NCI-H748 (cell line): ENCODE measurements at regions not wholly inside any gene's neighbourhood (a gene's known extent, or its start where the extent isn't known, plus 50 kb on each side); places are given as distances from the start of the nearest gene placed in this dataset.
A peak's percentile ranks its signal among the peaks of the same experiment; 100 is the strongest.

Experiments
- DNase-seq: peaks from one replicate; lab custom pipeline; 2025; ENCODE audit not compliant: unreplicated experiment; lab: John Stamatoyannopoulos, UW

DNA sequence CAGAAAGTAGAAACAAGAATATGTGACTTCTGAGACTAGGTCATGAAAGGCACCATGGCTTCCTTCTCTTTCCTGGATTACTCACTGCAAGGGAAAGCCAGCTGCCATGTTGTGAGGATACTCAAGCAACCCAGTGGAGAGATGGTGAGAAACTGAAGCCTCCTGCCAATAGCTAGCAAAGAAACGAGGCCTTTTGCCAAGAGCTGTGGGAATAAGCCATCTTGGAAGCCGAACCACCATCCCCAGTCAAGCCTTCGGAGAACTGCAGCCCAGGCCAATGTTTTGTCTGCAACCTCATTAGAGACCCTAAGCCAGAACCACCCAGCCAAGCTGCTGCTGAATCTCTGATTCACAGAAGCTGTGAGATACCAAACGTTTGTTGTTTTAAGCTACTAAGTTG, 104.7 kb upstream of the CRHR1 start:
- no peak for DNase-seq

DNA sequence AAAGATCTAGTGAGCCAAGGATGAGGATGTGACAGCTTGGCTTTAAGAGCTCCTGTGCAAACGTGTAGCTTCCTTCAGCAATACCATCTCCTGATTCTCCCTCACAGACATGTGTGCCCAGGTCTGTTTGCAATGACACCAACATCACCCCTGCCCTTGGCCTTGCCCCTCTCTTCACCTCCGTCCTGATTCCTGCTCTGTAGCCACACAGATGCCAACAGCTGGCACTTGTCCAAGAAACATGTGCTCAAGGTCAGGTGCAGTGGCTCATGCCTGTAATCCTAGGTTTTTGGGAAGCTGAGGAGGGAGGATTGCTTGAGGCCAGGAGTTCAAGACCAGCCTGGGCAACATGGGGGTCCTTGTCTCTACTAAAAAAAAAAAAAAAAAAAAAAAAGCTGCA, 103.8 kb upstream of the CRHR1 start:
- DNase-seq: no peak

DNA sequence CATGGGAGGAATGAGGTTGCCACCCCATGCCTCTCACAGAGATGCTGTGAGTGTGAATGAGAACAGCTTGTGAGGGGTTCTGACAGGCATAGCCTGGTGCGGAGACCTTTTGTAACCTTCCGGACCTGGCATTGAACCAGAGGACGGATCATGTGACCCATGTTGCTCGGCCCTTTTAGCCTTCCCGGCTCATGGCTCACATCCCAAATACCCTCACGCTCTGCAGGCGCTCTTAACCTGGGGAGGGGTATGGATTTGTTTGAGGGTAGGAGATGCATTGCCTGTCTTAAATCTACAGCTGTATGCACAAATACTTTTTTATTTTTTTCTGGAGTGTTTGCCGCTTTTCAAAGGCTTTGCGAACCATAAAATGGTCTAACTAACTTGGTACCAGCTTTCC, 102.4 kb upstream of the CRHR1 start:
- no peak for DNase-seq

DNA sequence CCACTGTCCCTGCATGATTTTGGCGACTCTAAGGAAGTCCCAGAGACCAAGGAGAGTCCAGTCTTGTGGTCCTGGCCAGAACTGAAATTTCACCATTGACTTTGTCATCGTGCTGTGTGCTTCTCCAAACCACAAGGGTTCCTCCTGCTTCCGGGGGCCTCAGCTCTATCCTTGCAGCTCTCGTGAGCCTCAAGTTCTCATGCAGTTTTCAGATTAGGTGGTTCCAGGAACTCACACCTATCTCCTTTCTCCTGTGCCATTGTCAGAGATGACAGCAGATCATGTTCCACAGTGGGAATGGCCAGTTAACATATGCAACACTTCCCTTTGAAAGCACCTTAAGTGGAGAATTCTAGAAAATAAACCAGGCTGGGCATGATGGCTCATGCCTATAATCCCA, 97.9 kb upstream of the CRHR1 start:
- no peak for DNase-seq

DNA sequence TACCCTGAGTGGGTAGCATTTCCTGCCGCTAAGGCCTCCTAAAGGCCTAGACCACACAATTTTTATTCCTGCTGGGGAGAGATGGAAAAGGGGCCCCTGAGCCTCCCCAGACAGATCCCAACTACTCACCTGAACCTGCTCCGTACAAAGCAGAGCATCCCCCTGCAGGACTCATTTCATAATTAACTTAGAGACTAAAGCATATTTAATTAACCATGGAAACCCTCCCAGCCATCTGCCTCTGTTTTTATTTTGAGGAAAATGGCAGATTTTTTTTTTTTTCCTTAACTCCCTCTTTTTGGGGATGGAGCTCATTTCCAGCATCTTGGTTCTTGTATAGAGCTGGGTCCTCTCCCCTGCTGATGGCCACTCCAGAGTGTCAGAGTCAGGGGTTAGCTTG, 96.5 kb upstream of the CRHR1 start:
- no peak for DNase-seq

DNA sequence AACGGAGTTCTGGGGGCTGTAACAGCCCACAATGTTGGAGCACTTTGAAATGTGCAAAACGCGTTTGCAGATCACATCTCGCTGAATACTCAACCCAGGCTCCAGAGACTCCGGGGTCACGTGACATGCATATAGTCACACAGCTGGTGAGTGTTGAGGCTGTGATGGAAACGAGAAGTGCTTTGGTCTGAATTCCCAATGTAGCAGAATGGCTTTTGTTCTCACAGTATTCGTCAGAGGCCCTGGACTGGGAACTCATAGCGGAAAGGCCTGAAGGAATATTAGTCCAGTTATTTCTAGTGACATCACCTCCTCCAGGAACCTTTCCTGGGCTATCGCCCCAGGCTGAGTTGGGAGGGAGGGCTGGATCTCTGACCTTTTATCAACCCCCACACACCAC, 95.8 kb upstream of the CRHR1 start:
- no peak for DNase-seq

DNA sequence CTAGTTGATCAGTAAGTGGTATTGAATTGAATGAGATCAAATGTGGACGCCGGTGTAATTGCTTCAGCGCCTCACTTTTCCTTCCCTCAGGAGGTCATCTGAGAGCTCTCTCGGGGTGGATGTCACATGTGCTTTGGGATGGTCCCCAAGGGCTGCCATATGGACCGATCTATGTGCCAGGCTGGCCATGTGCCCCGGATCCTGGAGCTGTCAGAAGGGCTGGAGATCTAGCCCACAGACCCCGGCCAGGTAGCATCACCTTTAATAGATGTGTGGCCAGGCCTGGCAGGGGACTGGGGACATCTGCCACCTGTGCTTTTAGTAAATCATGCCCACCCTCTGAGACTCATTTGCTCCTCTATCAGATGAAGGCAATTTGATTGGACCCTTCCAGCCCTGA, 95.3 kb upstream of the CRHR1 start:
- DNase-seq: no peak

DNA sequence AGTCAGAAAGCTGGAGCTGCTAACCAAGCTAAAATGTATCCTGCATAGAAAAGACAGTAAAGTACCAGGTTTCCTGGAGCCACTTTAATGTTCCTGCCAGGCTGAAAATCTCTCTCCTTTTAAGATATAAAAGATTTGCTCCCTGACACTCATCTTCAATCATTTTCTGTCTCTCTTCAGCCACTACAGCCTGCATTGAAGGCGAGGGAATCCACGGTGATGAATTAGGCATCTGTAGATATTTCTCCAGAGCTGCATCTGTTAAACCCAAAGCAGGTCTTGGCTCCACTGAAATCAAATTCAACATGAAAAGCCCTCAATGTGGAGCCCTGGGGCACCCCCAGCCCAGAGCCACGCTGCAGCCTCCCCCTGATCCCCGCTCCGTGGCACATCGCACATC, 94.7 kb upstream of the CRHR1 start:
- DNase-seq: no peak

DNA sequence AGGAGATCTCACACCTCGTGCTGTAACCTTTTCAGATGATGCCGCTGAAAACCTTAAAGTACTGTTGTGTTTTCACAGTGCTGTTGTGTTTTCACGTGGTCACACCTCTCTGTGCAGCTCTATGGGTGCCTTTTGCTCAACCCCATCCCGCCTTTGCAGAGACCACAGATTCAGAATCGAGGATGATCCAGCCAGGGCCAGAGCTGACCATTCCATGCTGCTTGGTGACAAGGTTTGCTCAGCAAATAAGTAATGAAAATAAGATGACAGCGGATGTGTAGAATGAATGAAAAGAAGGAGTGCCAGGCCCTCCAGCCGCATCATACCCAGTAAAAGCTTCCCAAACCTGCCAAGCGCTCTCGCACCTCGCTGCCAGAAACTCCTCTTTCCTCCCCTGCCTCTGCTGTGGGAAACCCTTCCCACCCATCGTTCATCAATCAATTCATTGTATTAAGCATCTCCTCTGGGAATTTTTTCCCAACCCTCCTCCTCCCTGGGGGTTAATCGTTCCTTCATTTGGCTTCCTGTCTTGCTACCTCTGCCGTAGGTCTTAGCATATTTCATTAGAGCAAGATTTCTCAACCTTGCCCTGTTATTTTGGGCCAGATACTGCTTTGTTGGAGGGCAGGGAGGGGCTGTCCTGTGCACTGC, 93.4 kb upstream of the CRHR1 start:
- no peak for DNase-seq

DNA sequence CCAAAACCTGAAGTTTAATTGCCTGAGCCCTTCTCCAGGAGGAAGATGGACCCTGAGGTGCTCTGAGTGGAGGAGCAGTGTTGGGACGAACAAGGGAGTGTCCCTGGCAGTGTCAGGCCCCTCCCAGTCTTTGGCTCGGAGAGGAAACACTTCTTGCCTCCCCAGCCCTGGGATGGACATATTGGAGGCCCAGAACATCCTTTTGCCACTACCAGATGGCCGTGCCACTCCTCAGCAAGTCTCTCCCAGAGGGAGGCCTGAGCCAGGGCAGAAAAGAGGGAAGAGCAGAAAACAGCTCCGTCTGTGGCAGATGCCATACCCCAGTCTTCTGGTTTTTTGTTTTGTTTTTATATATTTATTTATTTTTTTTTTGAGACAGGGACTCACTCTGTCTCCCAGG, 91.5 kb upstream of the CRHR1 start:
- DNase-seq: no peak

DNA sequence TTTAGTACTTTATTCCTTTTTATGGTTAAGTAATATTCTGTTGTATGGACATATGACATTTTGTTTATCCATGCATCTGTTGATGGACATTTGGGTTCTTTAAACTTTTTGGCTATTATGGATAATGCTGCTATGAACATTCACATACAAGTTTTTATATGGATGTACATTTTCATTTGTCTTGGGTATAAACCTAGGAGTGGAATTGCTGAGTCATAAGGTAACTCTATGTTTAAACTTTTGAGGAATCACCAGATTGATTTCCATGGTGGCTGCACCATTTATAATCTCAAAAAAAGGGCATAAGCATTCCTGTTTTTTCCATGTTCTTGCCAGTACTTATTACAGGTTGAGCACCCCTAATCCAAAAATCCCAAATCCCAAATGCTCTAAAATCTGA, 90.3 kb upstream of the CRHR1 start:
- no peak for DNase-seq

DNA sequence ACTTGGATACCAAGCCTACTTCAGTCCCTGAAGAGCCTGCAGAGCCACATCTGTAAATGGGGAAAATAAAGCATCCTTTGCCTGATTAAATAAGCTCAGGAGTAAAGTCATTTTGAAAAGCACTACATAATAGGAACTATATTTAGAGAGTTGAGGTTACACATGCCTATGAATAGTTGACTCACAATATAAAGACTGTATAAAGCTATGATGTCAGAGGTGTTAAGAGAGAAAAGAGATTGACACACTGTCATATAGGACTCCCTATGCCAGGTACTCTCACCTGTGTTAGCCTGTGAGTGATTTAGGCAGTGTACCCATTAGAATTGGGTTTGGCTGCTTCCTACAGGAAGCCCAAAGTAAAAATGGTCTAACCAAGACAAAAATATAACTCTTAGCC, 87.7 kb upstream of the CRHR1 start:
- DNase-seq: no peak

DNA sequence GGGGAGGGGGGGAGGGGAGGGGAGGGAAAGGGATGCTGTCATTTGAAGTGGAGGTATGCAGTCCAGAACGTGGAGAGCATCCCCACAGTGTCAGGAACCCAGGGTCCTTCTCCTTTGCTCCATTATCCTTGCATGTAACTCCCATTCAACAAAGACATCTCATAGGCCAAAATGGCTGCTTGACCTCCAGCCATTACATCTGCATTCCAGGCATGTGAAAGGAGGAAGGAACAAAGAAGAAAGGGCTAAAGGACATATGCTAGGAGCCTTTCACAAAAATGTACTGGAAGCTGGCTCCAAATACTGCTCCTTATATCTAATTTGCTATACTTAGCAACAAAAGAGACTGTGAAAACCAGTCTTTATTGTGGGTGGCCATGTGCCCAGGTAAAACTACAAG, 87.0 kb upstream of the CRHR1 start:
- DNase-seq: no peak

DNA sequence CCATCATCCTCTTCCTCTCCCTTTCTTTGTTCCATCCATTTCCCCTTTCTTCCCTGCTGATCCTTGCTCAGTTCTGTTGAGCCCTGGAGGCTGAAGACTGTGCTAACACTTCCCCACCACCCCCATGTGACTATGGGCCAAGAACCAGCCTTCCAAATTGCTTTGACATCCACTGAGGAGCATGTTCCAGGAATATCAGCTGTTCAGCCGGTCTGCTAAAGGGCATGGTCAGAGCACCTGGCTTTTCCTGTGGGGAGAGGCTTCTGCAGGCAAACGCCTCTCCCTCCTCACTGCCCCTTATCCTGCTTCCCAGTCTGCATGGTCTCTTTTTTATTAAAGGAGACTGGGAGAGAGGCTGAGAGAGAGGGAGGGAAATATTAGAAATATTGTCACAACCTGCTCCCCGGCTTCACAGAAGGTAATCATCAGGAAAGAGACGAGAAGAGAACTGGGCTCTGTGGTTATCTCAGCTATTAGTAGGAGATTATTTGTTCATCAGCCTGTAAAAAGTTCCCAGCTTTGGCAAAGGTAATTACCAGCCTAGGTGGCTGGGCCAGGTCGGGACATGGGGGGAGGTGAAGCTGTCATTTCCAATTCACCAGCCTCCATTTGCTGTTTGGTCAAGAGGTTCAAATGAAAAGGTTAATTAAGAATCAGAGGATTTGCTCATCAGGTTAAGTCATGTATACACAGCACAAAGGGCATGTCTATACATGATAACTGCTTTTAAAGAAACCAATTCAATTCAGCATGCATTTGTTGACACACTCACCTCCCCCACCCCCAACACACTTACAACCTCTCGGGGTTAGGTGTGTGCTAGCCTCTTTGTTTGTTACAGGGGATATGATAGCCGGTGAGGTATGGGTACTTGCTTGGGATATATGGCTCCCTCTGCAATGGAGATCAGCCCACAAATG, 83.7 kb upstream of the CRHR1 start:
- peak; percentile 90 for DNase-seq

DNA sequence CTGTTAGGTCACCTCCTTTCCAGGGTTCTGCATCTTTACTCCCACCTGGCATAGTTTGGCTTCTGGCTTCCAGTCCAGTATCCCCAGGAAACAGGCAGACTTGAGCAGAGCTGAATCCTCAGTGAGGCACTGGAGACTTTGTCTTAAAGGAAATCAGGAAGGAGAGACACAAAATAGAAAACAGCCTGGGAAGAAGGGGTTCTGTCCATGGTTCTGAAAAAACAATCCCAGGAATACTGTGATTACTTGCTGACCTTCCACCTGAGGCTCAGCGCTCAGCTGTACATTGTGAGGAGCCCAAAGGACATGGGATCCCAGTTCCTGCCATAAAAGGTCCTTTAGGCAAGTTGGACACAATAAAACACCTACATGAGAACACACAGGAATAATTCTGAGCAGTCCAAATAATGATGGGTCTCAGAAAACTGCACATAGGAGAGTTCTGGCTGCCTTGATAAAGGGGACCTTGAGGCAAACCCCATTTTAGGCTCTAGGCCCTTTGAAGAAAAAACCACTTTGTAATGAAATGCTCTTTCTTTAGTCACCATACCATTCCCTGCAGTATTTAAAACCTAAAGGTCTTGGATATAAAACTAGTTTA, 81.4 kb upstream of the CRHR1 start:
- DNase-seq: no peak

DNA sequence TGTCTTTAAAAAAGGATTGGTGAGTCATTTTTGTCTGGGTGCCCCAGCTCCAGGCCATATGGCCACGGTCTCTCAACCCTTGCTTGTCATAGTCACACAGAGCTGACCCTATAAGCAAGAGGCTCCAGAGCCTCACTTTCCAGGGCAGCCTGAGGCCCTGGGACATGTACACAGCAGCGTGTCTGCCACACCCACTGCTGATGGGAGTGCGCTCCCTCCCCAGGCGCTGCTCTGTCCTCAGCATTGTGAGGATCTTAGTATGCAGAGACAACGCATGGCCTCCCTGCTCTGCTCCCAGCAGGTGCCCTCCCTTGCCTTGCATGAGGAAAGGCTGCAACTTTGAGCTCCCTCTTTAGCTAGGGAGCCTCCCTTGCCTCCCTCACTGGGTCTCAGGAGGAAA, 80.8 kb upstream of the CRHR1 start:
- peak; percentile 39 for DNase-seq

DNA sequence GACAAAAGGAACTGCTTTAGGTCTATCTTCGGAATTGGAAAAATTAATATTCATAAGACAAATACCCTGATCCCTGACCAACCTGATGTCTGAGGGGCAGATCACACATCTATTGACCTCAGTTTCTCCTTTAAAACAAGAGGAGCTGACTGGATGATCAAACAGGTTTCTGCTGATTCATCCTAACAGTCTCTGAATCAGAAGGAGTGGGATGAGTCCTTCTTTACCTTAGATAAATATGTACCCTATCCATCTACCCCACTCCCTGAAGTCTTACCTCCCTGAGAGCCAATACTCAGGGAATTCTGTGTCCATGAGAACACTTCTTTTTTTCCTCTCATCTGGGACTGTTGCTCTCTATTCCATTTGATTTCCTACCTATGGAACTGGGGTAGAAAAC, 80.3 kb upstream of the CRHR1 start:
- DNase-seq: no peak

DNA sequence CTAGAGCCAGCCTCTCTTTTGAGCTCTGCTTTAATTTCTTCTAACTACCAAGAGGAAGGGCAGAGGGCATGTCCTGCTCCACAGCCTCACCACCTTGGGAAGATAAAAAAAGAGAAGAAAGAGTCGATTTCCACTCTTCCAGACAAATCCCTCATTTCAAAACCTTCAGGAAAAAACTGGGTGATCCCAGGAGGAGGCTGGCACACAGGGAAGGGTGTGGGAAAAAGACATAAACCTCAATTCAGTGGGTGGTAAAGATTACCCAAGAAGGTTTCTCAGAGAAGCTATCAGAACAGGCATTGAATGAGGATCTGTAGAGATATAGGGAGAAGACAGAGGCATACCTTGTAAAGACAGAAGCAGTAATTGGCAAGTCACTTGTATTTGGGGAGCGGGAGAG, 79.9 kb upstream of the CRHR1 start:
- no peak for DNase-seq

DNA sequence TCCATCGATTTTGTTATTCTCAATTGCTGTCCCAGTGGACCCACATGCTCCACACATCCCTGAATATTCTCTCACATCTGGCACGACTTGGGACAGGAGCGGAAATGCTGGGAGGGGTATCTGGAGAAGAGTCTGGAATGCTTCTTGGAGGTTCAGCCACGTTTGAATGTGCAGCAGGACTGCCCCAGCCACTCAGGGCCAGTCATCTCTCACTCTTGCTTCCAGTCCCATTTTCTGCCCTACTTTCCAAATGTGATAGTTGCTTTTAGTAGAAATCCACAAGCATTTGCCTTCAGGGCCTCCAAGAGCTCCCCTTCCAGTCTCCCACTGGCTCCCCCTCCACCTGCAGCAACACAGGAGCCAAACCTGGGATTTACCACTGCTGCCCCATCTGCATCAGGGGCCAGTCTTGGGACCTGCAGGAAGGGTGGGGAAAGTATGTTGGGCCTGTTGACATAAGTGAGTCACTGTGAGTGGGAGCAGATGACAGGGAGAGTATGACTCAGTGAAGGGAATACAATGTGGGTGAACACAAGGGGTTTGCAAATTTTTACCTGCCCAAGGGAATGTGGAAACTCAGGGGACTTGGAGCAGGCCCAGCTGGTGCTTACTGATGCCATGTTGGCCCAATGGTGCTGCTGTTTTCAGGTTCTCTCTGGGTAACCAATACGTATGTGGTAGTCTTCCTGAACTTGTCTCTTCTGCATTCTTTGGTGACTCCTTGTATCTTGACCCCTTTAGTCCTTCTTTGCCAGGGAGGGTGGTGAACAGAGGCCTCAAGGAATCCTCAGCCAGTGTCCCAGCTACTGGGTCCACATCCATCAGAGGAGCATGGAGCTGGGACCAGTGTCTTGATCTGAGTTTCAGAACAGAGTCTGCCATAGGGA, 78.8 kb upstream of the CRHR1 start:
- peak; percentile 13 for DNase-seq

DNA sequence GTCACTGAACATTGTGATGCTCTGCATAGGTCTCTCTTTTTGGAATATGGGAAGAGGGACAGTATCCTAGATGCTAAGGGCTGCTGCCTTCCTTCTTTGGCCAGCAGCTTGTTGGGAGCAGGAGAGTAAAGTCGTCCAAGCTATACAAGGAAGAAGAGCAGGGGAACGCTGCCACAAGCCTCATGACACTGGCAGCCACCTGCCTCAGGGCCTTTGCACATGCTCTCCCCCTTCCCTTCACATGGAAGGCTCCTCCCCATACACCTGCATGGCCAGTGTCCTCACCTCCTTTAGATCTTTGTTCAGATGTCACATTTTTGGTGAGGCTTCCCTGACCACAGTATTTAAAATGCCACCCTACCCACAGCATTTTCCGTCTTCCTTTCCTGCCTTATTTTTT, 78.1 kb upstream of the CRHR1 start:
- DNase-seq: no peak

DNA sequence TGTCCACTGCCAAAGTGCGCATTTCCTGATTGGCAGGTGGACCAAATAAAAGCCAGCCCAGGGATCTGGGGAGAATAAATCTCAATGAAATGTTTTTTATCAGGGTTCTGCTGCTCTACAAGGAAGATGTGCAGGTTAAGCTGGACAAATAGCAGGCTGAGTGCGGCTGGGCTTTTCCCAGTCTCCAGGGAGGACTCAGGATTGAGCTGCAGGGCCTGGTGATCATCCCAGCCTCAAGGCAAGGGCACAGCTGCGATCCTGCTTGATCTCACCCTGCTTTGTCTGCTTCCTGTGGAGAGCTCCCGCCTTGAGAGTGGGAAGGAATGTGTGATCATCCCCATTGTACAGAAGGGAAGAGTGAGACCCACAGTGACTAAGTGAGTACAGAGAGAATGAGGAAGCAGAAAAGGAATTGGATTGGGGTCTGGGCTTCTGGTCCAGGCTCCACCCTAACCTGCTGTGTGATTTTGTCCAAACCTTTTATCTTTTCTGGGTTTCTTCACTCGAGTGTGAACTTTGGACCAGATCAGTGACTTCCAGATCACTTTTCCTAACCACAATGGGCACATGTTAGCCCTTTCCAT, 75.3 kb upstream of the CRHR1 start:
- DNase-seq: no peak
